NOMO-1 treated with DMSO at 0.1 percent for 48 hours (cell line): ENCODE measurements at regions not wholly inside any gene's neighbourhood (a gene's known extent, or its start where the extent isn't known, plus 50 kb on each side); places are given as distances from the start of the nearest gene placed in this dataset.
A peak's percentile ranks its signal among the peaks of the same experiment; 100 is the strongest.
"Not testable (repeated sequence)": the region's sequence is repeated elsewhere in the genome, so short reads cannot be mapped to it uniquely, and the experiment has no call there.

Experiments
- DNase-seq: peaks from one replicate; lab custom pipeline; 2025; ENCODE audit not compliant: unreplicated experiment; lab: John Stamatoyannopoulos, UW

- not testable (repeated sequence) for DNase-seq
These were observed 91.7 kb upstream of the OLIG2 start for GRCh38 chr21:32934068-32934467.

GRCh38 chr21:32934829-32935228 lies 90.9 kb upstream of the OLIG2 start:
- no peak for DNase-seq

DNA sequence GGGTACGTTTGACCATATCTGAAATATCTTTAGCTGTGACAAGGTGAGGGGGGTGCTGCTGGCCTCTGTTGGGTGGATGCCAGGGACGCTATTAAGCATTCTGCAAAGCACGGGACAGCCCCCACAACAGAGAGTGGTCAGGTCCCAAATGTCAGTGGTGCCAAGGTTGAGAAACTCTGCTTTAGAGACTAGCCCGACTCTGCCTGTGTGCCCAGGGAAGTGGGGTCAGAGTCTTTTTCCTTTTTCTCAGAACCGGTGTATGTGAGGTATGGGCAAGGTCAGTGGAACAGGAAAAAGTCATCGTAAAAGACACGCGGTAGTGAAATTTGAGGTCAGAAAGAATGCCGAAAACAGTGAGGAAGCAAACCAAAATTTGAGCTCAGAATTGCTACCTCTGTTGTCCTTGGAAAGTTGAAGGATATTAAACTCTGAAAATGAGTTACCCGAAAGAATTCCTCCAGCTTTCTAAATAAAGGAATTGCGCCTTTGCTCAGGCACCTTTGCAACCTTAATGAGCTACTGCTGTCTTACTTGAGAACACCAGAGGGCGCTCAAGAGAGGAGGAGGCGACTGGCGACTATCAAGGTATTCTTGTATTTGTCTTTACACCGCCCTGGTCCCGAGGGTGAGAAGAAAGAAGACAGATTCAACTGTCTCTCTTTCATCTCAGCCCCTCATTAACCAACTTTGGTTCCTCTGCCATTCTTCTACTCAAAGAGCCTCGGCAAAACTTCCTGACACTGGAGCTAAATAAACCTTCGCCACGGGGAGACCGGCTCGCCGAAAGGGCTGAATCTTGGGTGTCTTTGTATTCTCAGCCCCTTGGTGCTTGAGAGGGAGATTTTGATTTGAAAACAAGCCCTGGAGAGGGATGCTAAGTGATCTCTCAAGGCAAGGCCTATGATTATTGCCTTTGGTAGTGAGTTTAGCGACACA lies 85.4 kb upstream of the OLIG2 start:
- DNase-seq, result peak; percentile 35

GRCh38 chr21:32941263-32941662 lies 84.5 kb upstream of the OLIG2 start:
- no peak for DNase-seq

GRCh38 chr21:32946654-32947053 lies 79.1 kb upstream of the OLIG2 start:
- no peak for DNase-seq

- DNase-seq, result no peak
These were observed 78.0 kb upstream of the OLIG2 start for GRCh38 chr21:32947736-32948135.

- no peak for DNase-seq
These were observed 76.0 kb upstream of the OLIG2 start for GRCh38 chr21:32949701-32950100.

- DNase-seq, result no peak
These were observed 74.7 kb upstream of the OLIG2 start for GRCh38 chr21:32951041-32951440.

- DNase-seq, result no peak
These were observed 71.4 kb upstream of the OLIG2 start for GRCh38 chr21:32954353-32954752.

- DNase-seq, result no peak
These were observed 70.2 kb upstream of the OLIG2 start for GRCh38 chr21:32955311-32956060.

- no peak for DNase-seq
These were observed 69.6 kb upstream of the OLIG2 start for GRCh38 chr21:32956061-32956656.

GRCh38 chr21:32957545-32957944 lies 68.2 kb upstream of the OLIG2 start:
- no peak for DNase-seq

DNA sequence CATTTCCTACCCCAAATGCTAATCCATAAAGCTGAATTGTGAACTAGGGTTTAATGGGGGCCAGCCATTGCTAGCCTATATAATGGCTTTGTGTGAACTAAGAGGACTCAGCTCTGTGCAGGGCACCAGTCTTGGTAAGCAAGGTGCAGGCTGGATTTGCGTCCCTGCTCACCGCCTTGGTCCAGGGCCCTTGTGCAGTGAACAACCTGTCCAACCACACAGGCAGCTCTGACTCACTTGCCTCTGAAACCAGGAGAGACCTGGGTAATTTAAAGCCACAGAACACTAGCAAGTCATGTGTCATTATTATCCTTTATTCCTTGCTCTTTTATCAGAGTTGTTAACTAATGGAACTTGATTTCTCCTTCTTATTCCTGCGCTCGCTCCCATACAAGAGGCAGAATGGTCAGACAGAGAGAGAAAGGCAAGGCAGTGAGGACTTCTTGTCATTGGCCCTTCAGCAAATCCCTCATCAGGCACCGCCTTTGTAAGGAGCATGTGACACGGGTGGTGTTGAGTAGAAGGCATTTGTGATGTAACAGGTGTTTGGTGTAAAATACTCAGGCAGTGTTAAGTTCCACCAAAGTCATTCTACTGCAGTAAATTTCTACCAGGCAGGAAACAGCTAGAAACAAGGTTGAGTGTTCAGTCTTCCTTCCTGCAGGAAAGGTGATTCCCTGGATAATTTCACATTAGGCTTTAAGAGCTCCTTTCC lies 67.3 kb upstream of the OLIG2 start:
- no peak for DNase-seq

DNA sequence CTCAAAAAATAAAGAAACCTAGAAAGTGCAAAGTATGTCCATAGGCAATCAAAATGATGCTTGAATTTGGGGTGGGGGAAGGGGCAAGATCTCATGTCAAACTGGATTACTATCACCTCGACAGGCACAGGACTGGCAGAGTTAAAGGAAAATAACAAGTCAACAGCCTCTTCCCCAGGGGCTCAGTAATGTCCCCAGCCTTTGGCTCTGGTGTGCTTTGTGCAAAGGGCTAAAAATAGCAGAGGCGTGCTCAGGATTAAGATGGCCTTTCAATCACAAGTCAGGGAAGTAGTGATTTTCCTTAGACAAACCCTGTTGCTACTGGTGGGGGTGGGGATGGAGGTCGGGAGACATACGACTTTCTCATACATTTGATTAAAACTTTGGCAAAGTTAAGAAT lies 63.5 kb upstream of the OLIG2 start:
- no peak for DNase-seq

GRCh38 chr21:32965129-32965680 lies 60.5 kb upstream of the OLIG2 start:
- no peak for DNase-seq

GRCh38 chr21:32966120-32966519 lies 59.6 kb upstream of the OLIG2 start:
- DNase-seq, result no peak

DNA sequence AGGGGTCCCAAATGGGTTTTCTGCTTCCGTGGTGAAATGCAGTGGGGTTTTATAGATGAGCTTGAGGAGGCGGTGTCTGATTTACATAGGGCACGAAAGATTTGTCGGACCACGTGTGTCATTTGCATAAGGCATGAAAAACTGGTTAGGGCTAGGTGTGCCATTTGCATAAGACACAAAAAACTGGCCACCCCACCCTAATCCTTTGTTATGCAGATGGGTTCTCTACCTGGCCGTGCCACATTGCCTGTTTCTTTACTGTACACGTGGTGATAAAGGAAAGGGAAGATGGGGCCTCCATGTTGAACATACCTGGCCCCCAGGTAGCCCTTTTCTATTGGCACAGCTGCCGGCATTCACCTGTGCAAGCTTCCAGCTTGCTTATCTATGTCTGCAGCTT lies 57.6 kb upstream of the OLIG2 start:
- not testable (repeated sequence) for DNase-seq

GRCh38 chr21:32974653-32975052 lies 51.1 kb upstream of the OLIG2 start:
- DNase-seq, result no peak

DNA sequence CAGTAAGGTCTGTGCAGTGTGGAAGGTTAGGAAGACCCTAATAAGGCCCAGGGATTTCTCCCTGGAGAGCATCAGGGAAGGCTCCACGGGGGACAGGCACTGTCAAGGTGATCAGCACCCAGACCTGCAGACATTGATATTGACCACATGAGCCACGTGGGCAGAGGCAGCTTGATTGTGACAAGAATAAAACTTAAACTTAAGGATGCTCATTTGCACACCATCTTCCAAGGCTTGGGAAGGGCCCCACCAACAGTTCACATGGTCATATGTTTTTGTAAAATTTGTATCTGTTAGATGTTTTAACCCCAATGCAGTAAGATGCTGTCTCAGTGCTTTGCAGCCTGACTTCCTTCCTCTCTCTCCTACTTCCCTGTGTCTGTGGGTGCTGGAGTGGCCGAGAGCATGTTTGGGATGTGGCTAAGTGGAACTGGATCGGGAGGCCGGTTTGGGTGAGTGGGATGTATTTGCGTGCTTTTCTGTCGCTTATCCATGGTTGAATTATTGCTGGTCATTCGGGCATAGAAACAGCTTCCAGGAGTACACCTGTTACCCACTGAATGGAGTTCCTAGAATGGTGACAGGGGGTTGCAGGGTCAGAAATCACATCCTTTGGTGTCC lies 49.8 kb upstream of the OLIG2 start:
- no peak for DNase-seq
